ENCODE measurements at regions not wholly inside any gene's neighbourhood (a gene's known extent, or its start where the extent isn't known, plus 50 kb on each side); places are given as distances from the start of the nearest gene placed in this dataset.

DNA sequence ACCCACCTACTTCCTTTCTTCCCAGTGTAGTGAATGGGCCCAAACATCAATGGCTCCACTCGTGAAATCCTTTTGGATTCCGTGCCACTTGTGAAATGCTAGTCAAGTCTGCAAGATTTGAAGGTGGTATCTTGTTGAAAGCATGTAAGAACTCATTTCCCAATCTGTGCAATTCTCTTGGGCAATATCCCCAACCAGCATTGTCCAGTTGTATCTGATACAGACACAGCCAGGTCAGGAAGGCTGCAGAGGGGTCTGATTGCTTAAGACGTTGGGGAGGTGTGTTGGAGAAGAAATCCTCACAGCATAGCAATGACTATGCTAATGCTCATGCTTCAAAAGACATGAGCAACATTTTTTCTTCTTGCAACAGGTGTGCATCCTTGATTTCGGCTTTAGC is 164.8 kb downstream of the VEGFC start:
- DNase-seq: no peak

- no peak for DNase-seq
These were observed 161.1 kb downstream of the VEGFC start for GRCh38 chr4:176631611-176632010.
